AG08395 (cell line): ENCODE measurements at regions not wholly inside any gene's neighbourhood (a gene's known extent, or its start where the extent isn't known, plus 50 kb on each side); places are given as distances from the start of the nearest gene placed in this dataset.

ENCODE experiments used
- DNase-seq: peaks from one replicate; pipeline ENCODE4 v3.0.0; 2012; ENCODE audit warnings: mixed read lengths, low spot score

DNA sequence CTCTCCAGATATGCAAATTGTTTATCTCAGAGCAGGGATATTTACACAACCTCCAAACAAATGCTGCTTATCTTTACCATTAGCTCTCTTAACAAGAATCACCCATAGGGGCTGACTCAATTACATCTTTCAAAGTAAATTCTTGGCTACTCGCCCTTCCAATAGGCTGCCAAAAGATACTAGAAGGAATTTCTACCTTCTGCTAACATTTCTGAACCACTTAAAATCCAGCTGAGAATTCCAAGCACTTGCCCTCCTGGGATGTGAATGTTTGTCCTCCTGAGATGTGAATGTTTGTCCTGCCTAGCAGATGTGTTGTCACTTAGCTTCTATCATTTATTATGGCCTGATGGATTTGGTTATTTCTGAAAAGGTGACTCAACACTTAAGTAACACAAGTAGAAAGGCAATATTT lies 388.0 kb downstream of the GJA1 start:
- peak; percentile 24 for DNase-seq

GRCh38 chr6:121826156-121826810 lies 390.8 kb downstream of the GJA1 start:
- peak; percentile 77 for DNase-seq

GRCh38 chr6:121828146-121828886 lies 392.9 kb downstream of the GJA1 start:
- peak; percentile 36 for DNase-seq

- DNase-seq = no peak
These were observed 395.3 kb downstream of the GJA1 start for GRCh38 chr6:121830736-121831135.

DNA sequence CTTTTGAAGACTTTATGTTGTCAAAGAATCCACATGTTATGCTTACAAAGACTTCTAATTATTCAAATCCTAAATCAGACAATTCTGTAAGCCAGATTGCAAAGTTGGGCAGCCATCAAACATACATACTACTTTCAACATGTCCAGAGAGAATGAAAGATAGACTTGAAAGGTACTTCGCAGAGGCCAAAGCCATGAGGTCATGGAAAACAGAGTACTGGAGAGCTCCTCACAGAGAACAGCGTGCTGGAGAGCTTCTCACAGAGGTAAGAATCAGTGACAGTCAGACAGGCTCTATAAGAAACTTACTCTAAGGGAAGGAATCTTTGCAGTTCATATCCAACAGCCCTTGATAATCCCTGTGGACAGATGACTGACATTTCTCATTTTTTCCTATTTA lies 400.2 kb downstream of the GJA1 start:
- no peak for DNase-seq

DNA sequence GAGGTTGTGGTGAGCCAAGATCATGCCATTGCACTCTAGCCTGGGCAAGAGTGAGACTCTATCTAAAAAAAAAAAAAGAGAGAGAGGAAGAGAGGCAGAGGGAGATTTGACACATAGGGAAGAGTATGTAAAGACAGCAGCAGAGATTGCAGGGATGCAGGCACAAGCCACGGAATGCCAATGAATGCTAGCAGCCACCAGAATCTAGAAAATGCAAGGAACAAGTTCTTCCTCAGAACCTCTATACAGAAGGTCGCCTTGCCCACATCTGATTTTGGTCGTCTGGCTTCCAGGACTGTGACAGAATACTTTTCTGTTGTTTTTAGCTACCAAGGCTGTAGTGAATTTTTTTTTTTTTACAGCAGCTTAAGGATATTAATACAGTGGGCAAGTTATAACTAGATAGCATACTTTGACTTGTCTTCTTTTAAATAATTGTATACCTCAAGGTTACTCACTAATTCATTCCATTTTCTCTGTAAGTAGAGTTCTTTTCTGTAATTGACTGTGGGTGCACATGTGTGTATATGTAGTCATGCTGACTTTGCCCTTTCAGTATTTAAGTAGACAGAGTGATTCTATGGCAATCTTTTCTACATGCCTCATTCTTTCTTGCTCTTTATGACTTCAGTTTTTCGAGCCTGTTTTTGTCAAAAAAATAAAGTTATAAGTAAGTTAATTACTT lies 402.2 kb downstream of the GJA1 start:
- no peak for DNase-seq

- no peak for DNase-seq
These were observed 403.4 kb downstream of the GJA1 start for GRCh38 chr6:121838842-121839241.

DNA sequence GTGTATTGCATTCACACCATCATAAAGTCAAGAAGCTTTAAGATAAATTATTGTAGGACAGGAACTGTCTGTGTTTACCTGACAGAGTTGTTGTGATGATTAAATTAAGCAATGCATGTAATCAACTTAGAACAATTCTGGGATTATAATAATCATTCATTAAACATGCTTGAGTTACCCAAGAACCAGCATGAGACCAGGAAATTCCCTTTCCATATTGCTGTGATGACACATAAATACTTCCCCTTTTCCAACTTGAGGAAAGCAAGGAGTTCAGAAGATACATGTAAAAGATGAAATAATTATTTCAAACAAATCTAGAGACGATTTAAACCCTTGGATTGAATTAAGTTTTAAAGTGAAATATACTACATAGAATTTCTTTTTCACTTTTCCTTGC lies 404.4 kb downstream of the GJA1 start:
- DNase-seq = no peak

- DNase-seq = no peak
These were observed 409.5 kb downstream of the GJA1 start for GRCh38 chr6:121844898-121845297.

GRCh38 chr6:121847806-121848522 lies 412.5 kb downstream of the GJA1 start:
- DNase-seq = no peak

DNA sequence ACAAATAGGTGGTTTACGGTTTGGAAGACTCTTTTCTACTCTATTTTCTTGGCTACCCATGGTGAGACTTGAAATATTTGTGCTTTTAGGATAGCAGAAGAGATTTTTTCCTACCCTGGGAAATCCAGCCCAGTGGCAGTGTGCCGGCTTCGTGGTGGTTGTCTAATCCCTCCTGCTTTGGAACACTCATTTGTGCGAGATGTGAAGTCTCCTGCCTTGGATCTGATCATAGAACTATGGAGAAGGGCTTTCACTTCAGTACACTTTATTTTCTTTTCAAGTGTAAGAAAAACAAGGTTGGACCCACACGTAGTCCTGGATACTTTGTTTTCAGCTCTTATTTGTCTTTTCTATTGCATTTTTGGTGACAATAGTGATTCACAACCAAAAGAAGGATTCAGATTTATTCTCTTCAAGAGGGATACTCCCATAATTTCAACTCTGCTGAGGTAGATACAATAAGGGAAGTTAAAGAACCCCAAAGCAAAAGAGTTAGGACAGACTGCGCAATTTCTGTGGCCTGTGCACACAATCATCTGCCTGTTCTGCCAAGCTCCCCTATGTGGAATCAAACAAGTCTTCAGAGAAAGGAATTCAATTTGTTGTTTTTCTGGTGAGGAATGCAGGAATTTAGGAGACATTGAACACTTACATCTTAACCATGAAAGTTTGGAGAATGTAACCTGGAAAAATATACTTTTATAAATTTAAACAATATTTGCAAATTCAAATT lies 413.2 kb downstream of the GJA1 start:
- DNase-seq = no peak

GRCh38 chr6:121849477-121849876 lies 414.0 kb downstream of the GJA1 start:
- peak; percentile 82 for DNase-seq

DNA sequence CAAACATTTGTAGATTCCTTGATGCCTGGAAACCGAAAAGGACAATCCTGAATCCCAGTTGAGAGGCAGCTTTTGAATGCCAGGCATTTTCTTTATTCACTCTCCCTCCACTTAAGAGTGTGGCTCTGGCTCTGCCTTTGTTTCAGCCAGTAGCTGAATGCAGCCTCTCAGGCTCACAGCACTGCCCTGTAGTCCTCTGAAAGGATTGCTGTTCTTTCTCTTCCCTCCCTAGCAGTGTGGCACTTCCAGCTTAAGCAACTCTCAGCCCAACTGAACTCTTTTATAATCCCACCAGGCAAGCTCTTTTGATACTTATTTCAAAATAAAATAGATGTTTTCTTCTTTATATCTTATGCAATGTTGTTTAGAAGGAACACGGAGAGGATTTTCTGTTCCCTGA lies 415.6 kb downstream of the GJA1 start:
- peak; percentile 23 for DNase-seq

DNA sequence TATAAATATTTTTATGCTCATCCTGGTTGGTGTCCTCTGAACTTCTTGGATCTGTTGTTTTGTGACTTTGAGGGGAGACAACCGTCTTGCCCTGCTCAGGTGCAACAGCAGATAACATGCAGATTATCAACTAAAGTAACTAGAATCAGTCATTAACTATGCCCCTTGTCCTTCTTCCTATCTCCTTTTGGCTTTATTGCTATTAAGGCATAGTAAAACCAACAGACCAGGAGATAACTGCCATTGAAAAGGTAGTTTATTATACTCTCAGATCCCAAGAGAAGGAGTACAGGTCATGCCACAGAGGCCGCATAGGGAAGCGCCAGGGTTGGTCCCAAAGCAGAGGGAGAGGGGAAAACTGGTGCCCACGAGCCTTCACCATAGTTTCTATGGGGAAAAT lies 418.2 kb downstream of the GJA1 start:
- no peak for DNase-seq

- DNase-seq = no peak
These were observed 420.1 kb downstream of the GJA1 start for GRCh38 chr6:121855521-121855920.

DNA sequence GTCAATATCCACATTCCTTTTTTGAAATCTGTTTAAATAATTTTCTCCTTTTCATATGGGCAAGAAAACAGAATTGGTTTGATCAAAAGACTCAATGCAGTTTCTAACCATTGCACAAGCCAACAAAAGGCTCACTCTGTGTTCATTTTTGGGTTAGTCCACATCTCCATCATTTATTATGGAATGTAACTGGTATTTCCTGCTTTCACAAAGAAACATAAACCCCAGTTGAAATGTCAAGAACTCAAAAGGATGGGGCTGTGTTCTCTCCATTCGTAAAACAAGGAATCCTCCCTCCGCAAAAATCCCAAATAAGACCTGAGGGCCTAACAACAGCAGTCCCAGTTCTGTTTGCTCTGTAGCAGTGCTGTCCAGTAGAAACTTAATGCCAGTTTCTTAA lies 420.9 kb downstream of the GJA1 start:
- peak; percentile 16 for DNase-seq

DNA sequence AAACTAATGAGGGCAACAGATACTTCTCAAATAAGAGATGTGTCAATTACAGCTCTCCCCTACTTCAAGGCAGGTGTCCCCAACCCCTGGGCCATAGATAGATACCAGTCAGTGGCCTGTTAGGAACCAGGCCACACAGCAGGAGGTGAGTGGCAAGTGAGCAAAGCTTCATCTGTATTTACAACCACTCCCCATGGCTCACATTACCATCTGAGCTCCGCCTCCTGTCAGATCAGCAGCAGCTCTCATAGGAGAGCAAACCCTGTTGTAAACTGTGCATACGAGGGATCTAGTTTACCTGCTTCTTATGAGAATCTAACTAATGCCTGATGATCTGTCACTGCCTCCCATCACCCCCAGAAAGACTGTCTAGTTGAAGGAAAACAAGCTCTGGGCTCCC lies 422.1 kb downstream of the GJA1 start:
- no peak for DNase-seq

- no peak for DNase-seq
These were observed 422.9 kb downstream of the GJA1 start for GRCh38 chr6:121858310-121858709.

DNA sequence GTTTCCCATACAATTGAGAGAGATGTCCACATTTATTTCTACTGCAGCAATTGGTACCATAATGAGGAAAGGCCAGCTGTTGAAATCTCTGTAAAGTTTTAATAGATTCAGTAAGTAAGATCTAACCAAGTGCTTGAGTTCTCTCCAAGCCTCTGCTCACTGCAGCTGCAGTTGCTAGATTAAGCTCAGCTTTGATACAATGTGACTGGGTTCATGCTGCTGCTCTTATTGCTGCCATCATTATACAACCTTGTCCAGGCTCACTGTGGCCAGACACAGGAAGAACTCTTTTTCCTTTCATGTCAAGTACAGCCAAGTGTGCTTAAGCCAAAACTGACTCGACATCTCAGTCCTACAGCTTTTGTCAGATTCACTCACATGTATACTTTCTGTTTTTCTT lies 423.5 kb downstream of the GJA1 start:
- no peak for DNase-seq

- peak; percentile 17 for DNase-seq
These were observed 430.4 kb downstream of the GJA1 start for GRCh38 chr6:121865811-121866210.

- DNase-seq = peak; percentile 34
These were observed 431.6 kb downstream of the GJA1 start for GRCh38 chr6:121867095-121867494.

- DNase-seq = no peak
These were observed 432.8 kb downstream of the GJA1 start for GRCh38 chr6:121868206-121868605.
